Tibial artery (tissue), 4 donors: ENCODE measurements at regions not wholly inside any gene's neighbourhood (a gene's known extent, or its start where the extent isn't known, plus 50 kb on each side); places are given as distances from the start of the nearest gene placed in this dataset.

Experiments used
- DNase-seq, 2 donors: peaks; one replicate each; pipeline ENCODE4 v3.0.0-alpha.2; 2019
- H3K27ac ChIP-seq, 2 donors: fragments of 200-600 bp; sonication (generic) in 1 of 2; 1 replicate in 1 of 2; 2 replicates in 1 of 2; pipeline ENCODE4 v1.5.1; 2018 to 2019; ENCODE audit warnings: mild to moderate bottlenecking in 1 of 2
- H3K27me3 ChIP-seq, 2 donors: fragments of 200-600 bp; sonication (generic) in 1 of 2; one replicate each; pipeline versions ENCODE4 v1.5.1 to v1.6.0; 2016 to 2019
- H3K36me3 ChIP-seq, 3 donors: fragments of 200-600 bp; sonication (generic) in 2 of 3; one replicate each; pipeline ENCODE4 v1.5.1; 2016 to 2019; ENCODE audit warnings: mild to moderate bottlenecking in 2 of 3
- H3K4me1 ChIP-seq, 4 donors: fragments of 200-600 bp; sonication (generic) in 2 of 4; 1 replicate in 3 of 4; 2 replicates in 1 of 4; pipeline ENCODE4 v1.5.1; 2016 to 2019
- H3K4me3 ChIP-seq, 2 donors: fragments of 200-600 bp; sonication (generic) in 1 of 2; 1 replicate in 1 of 2; 2 replicates in 1 of 2; pipeline ENCODE4 v1.5.1; 2018 to 2019; ENCODE audit warnings: mild to moderate bottlenecking in 2 of 2
- H3K9me3 ChIP-seq, 3 donors: fragments of 200-600 bp; sonication (generic) in 1 of 3; one replicate each; pipeline ENCODE4 v1.5.1; 2016 to 2019
- intact Hi-C: fragments of 100-400 bp; cut with DNase I; formaldehyde crosslinking; loops from one replicate; pipeline ENCODE4 v1.15.0; 2023; ENCODE audit warnings: low total_unique reads
- TF ChIP-seq, protein P1 (sequence below), 2 experiments: fragments of 200-600 bp in 1 of 2; fragments of 450-650 bp in 1 of 2; IDR thresholded peaks; one replicate each; pipeline ENCODE4 v1.5.1; 2017 to 2019; ENCODE audit warnings: antibody characterized with exemption in 2 of 2, mild to moderate bottlenecking in 1 of 2, moderate library complexity in 1 of 2

DNA sequence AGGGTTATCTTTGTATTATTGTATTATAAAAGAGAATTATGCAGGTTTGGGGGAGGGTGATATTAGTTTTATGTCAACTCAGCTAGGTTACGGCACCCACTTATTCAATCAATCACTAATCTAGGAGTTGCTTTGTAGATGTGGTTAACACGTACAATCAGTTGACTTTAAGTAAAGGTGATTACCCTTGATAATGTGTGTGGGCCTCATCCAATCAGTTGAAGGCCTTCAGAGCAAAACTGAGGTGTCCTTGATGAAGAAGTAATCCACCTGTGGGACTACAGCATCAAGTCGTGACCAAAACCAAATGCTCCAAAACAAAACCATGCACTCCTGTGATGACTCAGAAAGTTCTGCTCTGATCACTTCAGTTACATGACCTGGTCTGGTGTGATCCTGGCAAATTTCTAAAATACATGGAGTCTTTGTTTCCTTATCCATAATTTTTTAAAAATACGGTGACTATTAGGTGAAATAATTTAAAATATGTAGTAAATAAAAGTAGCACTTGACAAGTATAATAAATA is 114.1 kb downstream of the IYD start:
- Histone ChIP-seq H3K36me3 (no peaks in the 10 kb centered on the region), H3K27me3 (no peaks in the 10 kb centered on the region), H3K27ac (no peak overlapping the region), H3K4me3 (no peak overlapping the region), H3K9me3 (no peaks in the 10 kb centered on the region), H3K4me1 (no peaks in the 10 kb centered on the region)
- intact Hi-C loops = no loop called here
- no peak for DNase-seq
- TF ChIP-seq, protein P1, sequence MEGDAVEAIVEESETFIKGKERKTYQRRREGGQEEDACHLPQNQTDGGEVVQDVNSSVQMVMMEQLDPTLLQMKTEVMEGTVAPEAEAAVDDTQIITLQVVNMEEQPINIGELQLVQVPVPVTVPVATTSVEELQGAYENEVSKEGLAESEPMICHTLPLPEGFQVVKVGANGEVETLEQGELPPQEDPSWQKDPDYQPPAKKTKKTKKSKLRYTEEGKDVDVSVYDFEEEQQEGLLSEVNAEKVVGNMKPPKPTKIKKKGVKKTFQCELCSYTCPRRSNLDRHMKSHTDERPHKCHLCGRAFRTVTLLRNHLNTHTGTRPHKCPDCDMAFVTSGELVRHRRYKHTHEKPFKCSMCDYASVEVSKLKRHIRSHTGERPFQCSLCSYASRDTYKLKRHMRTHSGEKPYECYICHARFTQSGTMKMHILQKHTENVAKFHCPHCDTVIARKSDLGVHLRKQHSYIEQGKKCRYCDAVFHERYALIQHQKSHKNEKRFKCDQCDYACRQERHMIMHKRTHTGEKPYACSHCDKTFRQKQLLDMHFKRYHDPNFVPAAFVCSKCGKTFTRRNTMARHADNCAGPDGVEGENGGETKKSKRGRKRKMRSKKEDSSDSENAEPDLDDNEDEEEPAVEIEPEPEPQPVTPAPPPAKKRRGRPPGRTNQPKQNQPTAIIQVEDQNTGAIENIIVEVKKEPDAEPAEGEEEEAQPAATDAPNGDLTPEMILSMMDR (IDR thresholded peaks at IDR 0.05) = no peak

DNA sequence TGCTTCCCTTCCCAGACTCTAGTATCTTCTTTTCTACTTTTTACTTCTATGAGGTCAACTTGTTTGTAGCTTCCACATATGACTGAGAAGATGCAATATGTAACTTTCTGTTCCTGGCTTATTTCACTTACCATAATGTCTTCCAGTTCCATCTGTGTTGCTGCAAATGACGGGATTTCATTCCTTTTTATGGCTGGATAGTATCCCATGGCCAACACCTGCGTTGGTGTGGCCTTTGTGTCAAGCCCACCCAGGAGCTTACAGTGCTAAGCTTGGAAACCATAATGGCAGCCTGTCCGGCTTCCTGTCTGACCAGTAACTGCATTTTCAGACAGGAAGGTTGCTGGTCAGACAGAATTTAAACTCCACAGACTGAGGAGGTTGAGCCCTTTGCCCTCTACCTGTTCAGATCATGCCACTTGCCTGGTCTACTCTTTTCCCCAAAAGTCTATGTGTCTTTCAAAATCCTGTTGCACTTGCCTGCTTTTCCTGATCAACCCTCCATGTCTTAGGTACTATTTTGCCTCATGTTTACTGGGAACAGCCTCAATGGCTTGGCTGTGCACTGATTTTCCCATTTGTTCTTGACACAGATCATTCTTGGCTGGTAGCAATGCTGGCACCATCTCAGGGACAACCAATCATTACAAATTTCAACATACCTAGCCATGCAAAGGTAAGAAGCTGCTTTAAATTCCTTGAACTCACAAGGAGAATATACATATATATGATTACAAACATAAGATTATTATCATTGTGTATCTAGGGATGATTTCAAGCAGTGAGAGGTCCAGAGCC is 114.3 kb upstream of the PLEKHG1 start:
- no peak overlapping the region for H3K27ac ChIP-seq
- no peak for DNase-seq
- H3K4me3 ChIP-seq = no peak overlapping the region
- no peaks in the 10 kb centered on the region for H3K4me1 ChIP-seq
- H3K9me3 ChIP-seq = no peaks in the 10 kb centered on the region
- TF ChIP-seq, protein P1 (IDR thresholded peaks at IDR 0.05) = no peak
- intact Hi-C loops = no loop called here
- H3K27me3 ChIP-seq = no peaks in the 10 kb centered on the region
- no peaks in the 10 kb centered on the region for H3K36me3 ChIP-seq

DNA sequence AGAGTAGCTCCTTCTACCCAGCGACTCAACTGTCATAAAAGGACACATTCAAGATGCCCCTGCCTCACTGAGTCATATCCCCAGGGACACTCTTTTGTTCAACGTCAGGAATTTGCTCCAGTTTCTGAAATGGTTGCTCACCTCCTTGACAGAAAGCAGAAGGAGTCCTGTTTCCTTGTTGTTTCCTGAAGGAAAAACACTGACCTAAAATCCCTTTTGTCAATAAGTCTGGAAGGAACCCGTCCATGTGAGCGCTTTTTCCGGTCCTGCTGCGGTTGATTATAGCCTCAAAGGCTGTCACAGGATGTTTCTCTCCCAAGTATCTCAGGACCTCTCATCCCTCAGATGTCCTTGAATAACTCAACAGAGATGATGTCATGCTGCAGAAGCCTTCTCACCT is 113.6 kb upstream of the PLEKHG1 start:
- Histone ChIP-seq H3K27ac (no peak overlapping the region), H3K4me1 (no peaks in the 10 kb centered on the region), H3K9me3 (no peaks in the 10 kb centered on the region), H3K36me3 (no peaks in the 10 kb centered on the region), H3K27me3 (peaks cover 0 to 5% of the 10 kb centered on the region in 2 donors), H3K4me3 (no peak overlapping the region)
- intact Hi-C loops = no loop called here
- TF ChIP-seq, protein P1 (IDR thresholded peaks at IDR 0.05) = no peak
- DNase-seq = no peak

DNA sequence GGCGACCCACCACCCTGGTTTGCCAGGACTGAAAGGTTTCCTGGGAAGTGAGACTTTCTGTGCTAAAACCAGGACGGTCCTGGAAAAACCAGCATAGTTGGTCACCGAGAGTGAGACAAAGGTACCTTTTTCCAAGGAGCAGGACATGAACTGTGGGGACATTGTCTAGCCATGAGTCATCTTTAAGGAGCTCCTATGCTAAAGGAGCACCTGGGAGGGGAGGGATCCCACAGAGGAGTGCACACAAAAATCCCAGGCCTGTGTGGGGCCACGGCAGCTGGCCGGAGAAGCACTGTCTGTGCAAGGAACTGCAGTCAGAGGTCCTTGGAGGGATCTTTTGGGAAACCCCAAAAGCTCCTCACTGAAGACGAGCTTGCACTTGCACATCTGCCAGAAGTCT is 109.1 kb upstream of the PLEKHG1 start:
- H3K4me3 ChIP-seq = no peak overlapping the region
- TF ChIP-seq, protein P1 (IDR thresholded peaks at IDR 0.05) = no peak
- intact Hi-C loops = no loop called here
- no peaks in the 10 kb centered on the region for H3K9me3 ChIP-seq
- no peak for DNase-seq
- no peak overlapping the region for H3K27ac ChIP-seq
- no peaks in the 10 kb centered on the region for H3K4me1 ChIP-seq
- H3K36me3 ChIP-seq = no peaks in the 10 kb centered on the region
- peaks cover 0 to 10% of the 10 kb centered on the region in 2 donors for H3K27me3 ChIP-seq

DNA sequence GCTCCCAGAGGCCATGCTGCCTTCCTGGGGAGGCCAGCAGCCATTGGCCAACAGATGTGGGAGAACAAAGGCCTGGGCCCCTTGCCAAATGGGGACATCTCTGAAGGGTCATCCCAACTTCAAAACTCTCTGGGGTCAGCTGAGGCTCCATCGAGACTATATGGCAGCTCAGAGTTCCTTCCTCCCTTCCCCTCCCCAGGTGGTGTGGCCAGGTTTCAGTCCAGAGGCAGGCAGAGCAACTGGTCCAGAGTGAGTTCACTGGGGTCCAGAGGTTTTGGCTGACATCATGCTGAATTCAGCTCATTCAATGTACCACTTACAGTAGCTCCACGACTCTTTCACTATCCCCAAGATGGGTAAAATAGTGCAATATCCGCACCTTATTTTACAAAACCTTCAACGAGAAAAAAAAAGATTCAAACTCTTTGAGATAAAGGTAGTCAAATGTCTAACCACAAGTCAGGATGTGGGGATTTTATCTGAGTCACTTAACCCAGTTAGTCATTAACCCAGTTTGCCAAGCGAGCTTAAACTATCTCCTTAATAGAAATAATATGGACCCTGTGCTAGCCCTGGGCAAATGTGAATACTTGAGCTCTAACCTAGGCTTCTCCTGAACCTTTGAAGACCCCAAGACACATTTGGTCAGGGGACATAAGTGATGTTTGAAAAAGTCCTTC is 108.4 kb upstream of the PLEKHG1 start:
- no peaks in the 10 kb centered on the region for H3K36me3 ChIP-seq
- no peaks in the 10 kb centered on the region for H3K4me1 ChIP-seq
- no peak overlapping the region for H3K27ac ChIP-seq
- intact Hi-C loops = no loop called here
- no peak for DNase-seq
- no peaks in the 10 kb centered on the region for H3K9me3 ChIP-seq
- H3K27me3 ChIP-seq = peaks cover 0 to 10% of the 10 kb centered on the region in 2 donors
- no peak overlapping the region for H3K4me3 ChIP-seq
- TF ChIP-seq, protein P1 (IDR thresholded peaks at IDR 0.05) = no peak
